WERI-Rb-1 (cell line): ENCODE measurements at regions not wholly inside any gene's neighbourhood (a gene's known extent, or its start where the extent isn't known, plus 50 kb on each side); places are given as distances from the start of the nearest gene placed in this dataset.

Experiments used
- DNase-seq: peaks from one replicate; pipeline ENCODE4 v3.0.0-alpha.2; 2020
- H3K27ac ChIP-seq: fragments of 250-450 bp; sonication (Bioruptor Pico); 2 replicates; pipeline ENCODE4 v1.5.1; 2020; ENCODE audit warnings: mild to moderate bottlenecking, moderate library complexity
- H3K27me3 ChIP-seq: fragments of 250-450 bp; sonication (Bioruptor Pico); 2 replicates; pipeline ENCODE4 v1.5.1; 2021; ENCODE audit warnings: mild to moderate bottlenecking, low read depth, moderate library complexity; ENCODE audit not compliant: insufficient read depth, severe bottlenecking
- H3K36me3 ChIP-seq: fragments of 250-450 bp; sonication (Bioruptor Pico); 2 replicates; pipeline ENCODE4 v1.5.1; 2020; ENCODE audit warnings: mild to moderate bottlenecking, moderate library complexity
- H3K4me3 ChIP-seq: 2 replicates; pipeline ENCODE4 v1.5.1; 2011; ENCODE audit warnings: low read depth, mild to moderate bottlenecking, control low read depth, low read length
- H3K9me3 ChIP-seq: fragments of 250-450 bp; sonication (Bioruptor Pico); 2 replicates; pipeline ENCODE4 v1.5.1; 2021; ENCODE audit warnings: mild to moderate bottlenecking, moderate library complexity; ENCODE audit not compliant: severe bottlenecking
- TF ChIP-seq, protein P1 (sequence below): IDR thresholded peaks from 2 replicates; pipeline ENCODE4 v1.5.1; 2011; ENCODE audit warnings: low read depth, mild to moderate bottlenecking, control low read depth, inconsistent platforms, low read length

DNA sequence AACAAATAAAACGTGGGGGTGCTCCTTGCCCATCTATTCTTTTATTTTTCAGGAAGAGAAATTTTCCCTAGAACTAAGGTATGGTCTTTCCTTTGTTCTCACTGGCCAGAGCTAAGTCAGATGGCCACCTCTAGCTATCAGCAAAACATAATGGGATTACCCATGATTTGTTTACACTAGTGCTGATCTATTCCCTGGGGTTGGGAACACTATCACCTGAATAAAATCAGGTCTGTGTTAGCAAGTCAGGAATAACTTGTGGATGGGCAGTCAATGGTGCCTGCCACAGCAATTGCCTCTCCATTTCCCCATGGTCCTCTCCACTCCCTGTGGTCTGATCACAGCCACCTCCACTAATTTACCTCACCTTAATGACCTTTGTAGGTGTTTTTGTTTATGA, 181.7 kb upstream of the CADPS start:
- Histone ChIP-seq H3K9me3 (peaks cover 2% of the 10 kb centered on the region), H3K27ac (no peak overlapping the region), H3K4me3 (no peak overlapping the region), H3K27me3 (no peaks in the 10 kb centered on the region), H3K36me3 (no peaks in the 10 kb centered on the region)
- DNase-seq: no peak
- TF ChIP-seq, protein P1, sequence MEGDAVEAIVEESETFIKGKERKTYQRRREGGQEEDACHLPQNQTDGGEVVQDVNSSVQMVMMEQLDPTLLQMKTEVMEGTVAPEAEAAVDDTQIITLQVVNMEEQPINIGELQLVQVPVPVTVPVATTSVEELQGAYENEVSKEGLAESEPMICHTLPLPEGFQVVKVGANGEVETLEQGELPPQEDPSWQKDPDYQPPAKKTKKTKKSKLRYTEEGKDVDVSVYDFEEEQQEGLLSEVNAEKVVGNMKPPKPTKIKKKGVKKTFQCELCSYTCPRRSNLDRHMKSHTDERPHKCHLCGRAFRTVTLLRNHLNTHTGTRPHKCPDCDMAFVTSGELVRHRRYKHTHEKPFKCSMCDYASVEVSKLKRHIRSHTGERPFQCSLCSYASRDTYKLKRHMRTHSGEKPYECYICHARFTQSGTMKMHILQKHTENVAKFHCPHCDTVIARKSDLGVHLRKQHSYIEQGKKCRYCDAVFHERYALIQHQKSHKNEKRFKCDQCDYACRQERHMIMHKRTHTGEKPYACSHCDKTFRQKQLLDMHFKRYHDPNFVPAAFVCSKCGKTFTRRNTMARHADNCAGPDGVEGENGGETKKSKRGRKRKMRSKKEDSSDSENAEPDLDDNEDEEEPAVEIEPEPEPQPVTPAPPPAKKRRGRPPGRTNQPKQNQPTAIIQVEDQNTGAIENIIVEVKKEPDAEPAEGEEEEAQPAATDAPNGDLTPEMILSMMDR: no peak

DNA sequence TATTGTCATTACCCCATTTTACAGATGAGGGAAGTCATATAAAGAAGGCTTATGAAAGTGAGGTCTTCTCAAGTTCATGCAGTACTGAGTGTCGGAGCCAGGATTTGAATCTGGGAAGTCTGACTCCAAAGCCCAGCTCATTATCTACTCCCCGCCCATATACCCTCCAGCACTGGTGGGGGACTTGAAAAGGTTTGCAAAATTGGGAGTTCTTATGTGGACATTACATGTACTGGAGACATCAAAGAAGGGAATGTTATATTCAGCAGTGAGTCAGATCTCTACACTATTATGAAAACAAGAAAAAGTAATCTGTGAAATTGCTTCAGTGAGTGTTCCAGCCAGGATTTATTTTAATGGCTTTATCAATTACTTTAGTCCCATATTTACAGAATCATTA, 185.2 kb upstream of the CADPS start:
- H3K36me3 ChIP-seq: no peaks in the 10 kb centered on the region
- H3K27ac ChIP-seq: no peak overlapping the region
- DNase-seq: no peak
- H3K27me3 ChIP-seq: no peaks in the 10 kb centered on the region
- TF ChIP-seq, protein P1: no peak
- no peak overlapping the region for H3K4me3 ChIP-seq
- H3K9me3 ChIP-seq: no peaks in the 10 kb centered on the region

DNA sequence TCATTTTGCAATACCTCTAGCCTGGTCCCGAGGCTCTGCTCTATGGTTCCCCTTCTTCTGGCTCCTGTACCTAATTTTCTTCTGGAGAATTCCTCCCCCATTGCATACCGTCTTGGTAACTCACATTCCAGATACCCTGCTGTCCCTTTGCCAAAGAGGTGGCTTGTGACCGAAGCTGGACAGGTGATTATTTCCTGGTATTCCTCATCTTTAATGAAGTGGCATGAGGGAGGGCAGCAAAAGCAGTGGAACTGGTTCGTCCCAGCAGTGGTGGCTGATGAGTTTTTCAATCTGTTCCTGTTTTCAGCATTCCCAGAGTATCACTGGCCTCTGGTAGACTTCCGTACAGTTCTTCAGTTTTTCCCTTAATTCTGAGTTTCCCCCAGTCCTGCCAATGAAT, 186.2 kb upstream of the CADPS start:
- Histone ChIP-seq H3K9me3 (peaks cover 2% of the 10 kb centered on the region), H3K27me3 (no peaks in the 10 kb centered on the region), H3K36me3 (no peaks in the 10 kb centered on the region), H3K27ac (no peak overlapping the region), H3K4me3 (no peak overlapping the region)
- no peak for DNase-seq
- TF ChIP-seq, protein P1: no peak

DNA sequence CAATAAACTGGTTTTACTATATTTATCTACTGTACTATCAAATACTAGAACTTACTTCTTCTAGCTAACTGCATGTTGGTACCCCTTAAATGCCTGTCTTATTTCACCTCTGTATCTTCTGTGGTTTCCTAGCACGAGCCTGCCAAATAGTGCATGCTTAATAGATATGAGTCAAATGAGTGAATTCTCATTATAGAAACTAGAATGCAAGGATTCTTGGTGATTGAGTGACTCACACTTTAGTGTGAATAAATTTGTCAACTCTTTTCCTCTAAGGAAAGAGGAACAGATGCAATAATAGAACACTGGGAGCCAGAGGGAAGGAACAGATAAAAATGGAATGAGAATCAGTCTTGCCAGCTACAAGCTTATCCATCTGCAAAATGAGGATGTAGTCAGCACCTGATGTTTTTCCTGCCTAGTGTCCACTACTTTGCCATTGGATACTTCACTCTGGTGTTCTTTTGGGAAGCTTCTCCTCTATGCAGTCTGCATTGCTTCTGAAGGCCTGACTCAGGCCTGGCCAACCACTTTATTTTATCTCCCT, 189.1 kb upstream of the CADPS start:
- peaks cover 2% of the 10 kb centered on the region for H3K9me3 ChIP-seq
- H3K4me3 ChIP-seq: no peak overlapping the region
- no peak overlapping the region for H3K27ac ChIP-seq
- H3K27me3 ChIP-seq: no peaks in the 10 kb centered on the region
- DNase-seq: no peak
- TF ChIP-seq, protein P1: no peak
- H3K36me3 ChIP-seq: no peaks in the 10 kb centered on the region

DNA sequence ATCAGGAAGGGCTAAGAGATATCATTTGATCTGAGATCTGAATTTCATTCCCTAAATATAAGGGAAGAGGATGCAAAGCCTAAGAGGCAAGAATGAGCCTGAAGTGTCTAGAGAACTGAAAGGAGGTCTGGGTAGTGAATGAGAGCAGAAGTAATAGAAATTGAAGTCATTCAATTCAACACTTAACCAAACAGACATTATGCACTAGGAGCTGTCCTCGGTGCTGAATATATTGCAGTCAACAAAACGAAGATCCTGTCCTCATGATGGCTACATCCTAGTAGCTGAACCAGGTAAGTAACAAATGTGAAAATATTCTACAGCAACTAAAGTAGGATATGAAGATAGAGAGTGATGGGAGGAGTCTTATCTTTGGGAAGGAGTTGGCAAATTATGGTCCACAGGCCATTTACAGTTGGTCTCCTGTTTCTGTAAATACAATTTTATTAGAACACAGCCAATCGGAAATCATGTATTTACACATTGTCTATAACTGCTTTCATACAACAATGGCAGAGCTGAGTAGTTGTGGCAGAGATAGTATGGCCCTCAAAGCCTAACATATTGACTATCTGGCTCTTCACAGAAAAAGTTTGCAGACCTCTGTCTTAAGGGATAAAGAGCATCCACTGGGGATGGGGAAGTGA, 192.9 kb upstream of the CADPS start:
- no peaks in the 10 kb centered on the region for H3K27me3 ChIP-seq
- H3K4me3 ChIP-seq: no peak overlapping the region
- peaks cover 2% of the 10 kb centered on the region for H3K9me3 ChIP-seq
- TF ChIP-seq, protein P1: no peak
- H3K27ac ChIP-seq: no peak overlapping the region
- no peaks in the 10 kb centered on the region for H3K36me3 ChIP-seq
- no peak for DNase-seq

DNA sequence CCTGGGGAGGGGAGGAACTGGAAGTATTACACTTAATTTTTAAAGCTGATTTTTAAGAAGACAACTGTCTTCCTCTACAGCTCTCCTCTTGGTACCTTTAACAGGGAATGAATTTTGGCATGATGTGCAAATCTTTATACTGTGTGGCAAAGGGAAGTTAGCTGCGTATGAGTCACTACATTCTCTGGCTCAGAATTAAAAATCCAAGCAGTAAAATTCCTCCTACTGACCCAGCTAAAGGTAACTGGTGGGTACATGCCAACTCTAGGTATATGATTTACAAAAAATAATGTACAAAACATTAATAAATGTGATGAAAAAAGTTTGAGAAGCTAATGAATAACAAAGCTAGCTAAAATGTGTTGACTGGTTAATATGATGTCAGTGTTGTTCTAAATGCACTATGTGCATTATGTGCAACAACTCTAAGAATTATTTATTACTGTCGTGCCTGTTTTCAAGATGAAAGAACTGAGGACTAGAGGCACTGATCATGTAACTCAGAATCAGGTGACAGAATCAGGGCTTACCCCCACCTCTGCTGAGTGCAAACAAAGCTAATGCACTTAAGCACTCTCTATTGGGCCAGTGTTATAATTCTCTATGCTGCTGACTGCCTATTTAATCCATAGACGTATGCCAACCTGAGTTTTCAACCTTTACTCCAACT, 194.7 kb upstream of the CADPS start:
- DNase-seq: peak; percentile 44
- Histone ChIP-seq H3K4me3 (no peak overlapping the region), H3K36me3 (no peaks in the 10 kb centered on the region), H3K27me3 (no peaks in the 10 kb centered on the region), H3K27ac (no peak overlapping the region), H3K9me3 (peaks cover 2% of the 10 kb centered on the region)
- TF ChIP-seq, protein P1: no peak
